ENCODE measurements at regions not wholly inside any gene's neighbourhood (a gene's known extent, or its start where the extent isn't known, plus 50 kb on each side); places are given as distances from the start of the nearest gene placed in this dataset.

GRCh38 chr10:106133451-106133850, 1031.1 kb downstream of the SORCS1 start:
- no peaks in the 10 kb centered on the region for H4K20me1 ChIP-seq (replicated peaks; ENCODE audit: control insufficient read depth, extremely low read depth, insufficient read depth, low read length)
- H3K9me1 ChIP-seq (replicated peaks; ENCODE audit: control insufficient read depth, extremely low read depth, insufficient read depth, low read length) = no peaks in the 10 kb centered on the region
- H3K4me2 ChIP-seq (ENCODE audit: insufficient read depth, low read length) = no peak overlapping the region
- H3K4me1 ChIP-seq (ENCODE audit: control insufficient read depth, extremely low read depth, insufficient read depth, low read length) = no peaks in the 10 kb centered on the region
- no TSS peak for BruUV-seq (replicated peaks)
- H3K9ac ChIP-seq (replicated peaks; ENCODE audit: extremely low read depth, insufficient read depth, low read length) = no peak overlapping the region
- FAIRE-seq (no peak), DNase-seq (ENCODE audit: low read depth, low spot score) (no peak)
- no peak overlapping the region for H3K27ac ChIP-seq (ENCODE audit: insufficient read depth, low read depth, low read length)
- intact Hi-C loops (cut with micrococcal nuclease) (no loop called here), dilution Hi-C loops (cut with MboI; ENCODE audit: extremely low pct_ligation_motif_present, low sequenced_read_pairs) (no loop called here)
- CTCF ChIA-PET = no interaction called here
- no peak overlapping the region for H2AFZ ChIP-seq (ENCODE audit: low read depth, low read length)
- no peak overlapping the region for H3K4me3 ChIP-seq (replicated peaks in 1 of 3; ENCODE audit: insufficient read depth in 1 of 3, low read depth in 1 of 3, low read length in 3 of 3)
- TF ChIP-seq POLR2AphosphoS5 (IDR thresholded peaks at IDR 0.05; ENCODE audit: insufficient read depth, low read depth, low read length) (no peak), EZH2 (IDR thresholded peaks at IDR 0.05; ENCODE audit: borderline replicate concordance, low read depth, low read length, severe bottlenecking) (no peak), MAX (IDR thresholded peaks at IDR 0.05; ENCODE audit: insufficient read depth, insufficient read length) (no peak), MYC (IDR thresholded peaks at IDR 0.05; ENCODE audit: low read depth, low read length) (no peak), FOS (IDR thresholded peaks at IDR 0.05; ENCODE audit: borderline replicate concordance, insufficient read depth, low read length) (no peak), CTCF (IDR thresholded peaks at IDR 0.05; ENCODE audit: extremely low read depth in 1 of 2, insufficient read depth in 1 of 2, low read depth in 1 of 2, low read length in 2 of 2) (no peak), GATA2 (IDR thresholded peaks at IDR 0.05; ENCODE audit: insufficient read depth, insufficient read length, low read depth, low read length) (no peak), POLR2A (IDR thresholded peaks at IDR 0.05; ENCODE audit: low read depth, low read length) (no peak), JUN (IDR thresholded peaks at IDR 0.05; ENCODE audit: borderline replicate concordance, insufficient read depth, insufficient read length, low read depth) (no peak)
- H3K9me3 ChIP-seq (replicated peaks; ENCODE audit: control insufficient read depth, insufficient read depth, low read length) = no peaks in the 10 kb centered on the region
- POLR2A ChIA-PET = no interaction called here
- H3K27me3 ChIP-seq (ENCODE audit: control insufficient read depth in 2 of 2, insufficient read depth in 2 of 2, low read length in 2 of 2) = no peaks in the 10 kb centered on the region
- no peaks in the 10 kb centered on the region for H3K36me3 ChIP-seq (ENCODE audit: control insufficient read depth in 2 of 2, extremely low read depth in 1 of 2, insufficient read depth in 2 of 2, low read length in 2 of 2)
- H3K79me2 ChIP-seq (ENCODE audit: control insufficient read depth, insufficient read depth, low read length) = no peaks in the 10 kb centered on the region

All from endothelial cell of umbilical vein (primary cell).